GM06990 (cell line): ENCODE measurements at regions not wholly inside any gene's neighbourhood (a gene's known extent, or its start where the extent isn't known, plus 50 kb on each side); places are given as distances from the start of the nearest gene placed in this dataset.

Source experiments
- DNase-seq: peaks from one replicate; pipeline ENCODE4 v3.0.0-alpha.2; 2011; ENCODE audit not compliant: insufficient read length; ENCODE audit errors: extremely low read depth
- H3K27me3 ChIP-seq: replicated peaks from 2 replicates; pipeline ENCODE4 v1.6.0; 2011; ENCODE audit warnings: low read length; ENCODE audit not compliant: control insufficient read depth, insufficient read depth
- H3K36me3 ChIP-seq: 2 replicates; pipeline ENCODE4 v1.5.1; 2011; ENCODE audit warnings: low read length; ENCODE audit not compliant: control insufficient read depth, insufficient read depth
- H3K4me3 ChIP-seq: replicated peaks from 2 replicates; pipeline ENCODE4 v1.5.1; 2011; ENCODE audit warnings: low read depth, mild to moderate bottlenecking, control low read depth, low read length
- CTCF ChIP-seq: IDR thresholded peaks from 2 replicates; pipeline ENCODE4 v1.5.1; 2011; ENCODE audit warnings: low read length, control low read depth, mild to moderate bottlenecking, inconsistent platforms; ENCODE audit not compliant: insufficient read depth, poor library complexity, severe bottlenecking

GRCh38 chr2:58967736-58968135 is 726.6 kb upstream of the FANCL start:
- H3K27me3 ChIP-seq = no peaks in the 10 kb centered on the region
- no peak for TF ChIP-seq CTCF
- no peaks in the 10 kb centered on the region for H3K36me3 ChIP-seq
- no peak for DNase-seq
- H3K4me3 ChIP-seq = no peak overlapping the region

DNA sequence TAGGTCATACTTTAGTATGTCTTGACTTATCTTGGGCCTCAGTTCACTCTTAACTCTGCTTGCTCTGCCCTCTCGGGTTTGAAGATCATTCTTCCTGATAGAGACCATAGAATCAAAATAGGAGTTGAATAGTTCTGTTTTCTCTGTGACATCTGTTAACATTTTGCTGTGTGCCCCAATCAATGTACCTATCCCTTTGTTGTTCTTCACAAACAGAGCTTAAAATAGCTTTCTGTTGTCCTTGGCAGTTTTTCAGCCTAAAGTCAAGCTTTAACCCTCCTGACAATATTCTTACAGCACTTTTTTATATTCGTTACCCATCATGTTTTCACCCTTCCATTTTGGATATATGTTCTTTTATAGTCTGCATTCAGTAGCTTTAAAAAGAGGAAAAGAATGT is 724.5 kb upstream of the FANCL start:
- Histone ChIP-seq H3K36me3 (no peaks in the 10 kb centered on the region), H3K27me3 (no peaks in the 10 kb centered on the region), H3K4me3 (no peak overlapping the region)
- TF ChIP-seq CTCF = no peak
- no peak for DNase-seq

- no peak for TF ChIP-seq CTCF
- DNase-seq = no peak
- Histone ChIP-seq H3K4me3 (no peak overlapping the region), H3K36me3 (no peaks in the 10 kb centered on the region), H3K27me3 (no peaks in the 10 kb centered on the region)
Observed at GRCh38 chr2:58959996-58960395, 718.9 kb upstream of the FANCL start.

DNA sequence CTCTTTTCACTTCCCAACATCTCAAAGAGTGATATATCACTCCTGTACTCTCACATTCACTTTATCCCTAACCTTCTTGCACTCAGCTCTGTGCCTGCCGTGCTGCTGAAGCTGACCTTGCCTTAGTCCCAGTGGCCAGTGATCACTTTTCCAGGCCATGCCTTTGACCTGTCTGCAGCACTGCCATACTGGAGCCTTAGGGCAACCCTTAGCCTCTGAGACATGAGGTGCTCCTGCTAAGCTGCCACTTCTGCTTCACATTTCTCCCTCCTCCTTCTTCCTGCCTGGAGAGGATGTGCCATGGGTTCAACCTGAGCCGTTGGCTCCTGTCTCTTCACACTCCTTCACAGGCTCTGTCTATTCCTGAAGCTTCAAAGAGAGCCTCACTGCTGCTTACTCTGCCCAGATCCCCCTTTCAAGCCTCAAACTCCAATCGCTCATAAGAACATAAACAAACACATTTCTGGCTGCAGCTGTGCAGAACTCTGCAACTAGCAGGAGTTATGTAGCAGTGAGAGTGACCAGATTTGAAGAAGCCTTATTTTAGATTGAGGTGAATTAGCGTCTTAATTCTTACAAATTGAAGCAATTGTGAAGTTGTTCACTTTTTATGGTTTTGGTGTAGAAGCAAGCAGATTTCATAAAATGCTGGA is 716.2 kb upstream of the FANCL start:
- no peak overlapping the region for H3K4me3 ChIP-seq
- no peak for DNase-seq
- TF ChIP-seq CTCF = no peak
- H3K27me3 ChIP-seq = no peaks in the 10 kb centered on the region
- no peaks in the 10 kb centered on the region for H3K36me3 ChIP-seq

- TF ChIP-seq CTCF = no peak
- H3K36me3 ChIP-seq = no peaks in the 10 kb centered on the region
- H3K27me3 ChIP-seq = no peaks in the 10 kb centered on the region
- no peak overlapping the region for H3K4me3 ChIP-seq
- no peak for DNase-seq
Observed at GRCh38 chr2:58954880-58955385, 713.8 kb upstream of the FANCL start.

GRCh38 chr2:58951722-58952121 is 710.6 kb upstream of the FANCL start:
- Histone ChIP-seq H3K27me3 (no peaks in the 10 kb centered on the region), H3K36me3 (no peaks in the 10 kb centered on the region), H3K4me3 (no peak overlapping the region)
- TF ChIP-seq CTCF = no peak
- no peak for DNase-seq
